PC-9 (cell line): ENCODE measurements at regions not wholly inside any gene's neighbourhood (a gene's known extent, or its start where the extent isn't known, plus 50 kb on each side); places are given as distances from the start of the nearest gene placed in this dataset.

Experiments
- CTCF ChIP-seq: fragments of 200-600 bp; sonication (generic); conservative IDR thresholded peaks from 2 replicates; pipeline ENCODE4 v1.6.1; 2017; ENCODE audit warnings: mixed run types, antibody characterized with exemption, mild to moderate bottlenecking, moderate library complexity
- EZH2 ChIP-seq: fragments of 200-600 bp; sonication (generic); IDR thresholded peaks from 2 replicates; pipeline ENCODE4 v1.8.0; 2017; ENCODE audit warnings: antibody characterized with exemption, low read depth

GRCh38 chr7:85522070-85522469, 335.2 kb upstream of the SEMA3D start:
- TF ChIP-seq CTCF (no peak), EZH2 (no peak)
